RWPE1 (cell line): ENCODE measurements at regions not wholly inside any gene's neighbourhood (a gene's known extent, or its start where the extent isn't known, plus 50 kb on each side); places are given as distances from the start of the nearest gene placed in this dataset.

Source experiments
- CTCF ChIA-PET: fragments of 350-600 bp; sonication (Branson Sonifier 250); formaldehyde crosslinking; extraction: SDS; loops from one replicate; lab custom pipeline; 2021; lab: Yijun Ruan, JAX
- POLR2A ChIA-PET: fragments of 400-600 bp; formaldehyde crosslinking; extraction: SDS; loops from one replicate; lab custom pipeline; 2020; ENCODE audit warnings: antibody characterized with exemption; ENCODE audit not compliant: low non-redundant PET; lab: Yijun Ruan, JAX
- DNase-seq: peaks from one replicate; pipeline ENCODE4 v3.0.0; 2012; ENCODE audit warnings: low spot score
- H3K27ac ChIP-seq: fragments of 450-650 bp; 2 replicates; pipeline ENCODE4 v1.5.1; 2017
- TF ChIP-seq, protein P1 (sequence below): fragments of 450-650 bp; conservative IDR thresholded peaks from 2 replicates; pipeline ENCODE4 v1.5.1; 2017; ENCODE audit warnings: low read depth, mild to moderate bottlenecking

DNA sequence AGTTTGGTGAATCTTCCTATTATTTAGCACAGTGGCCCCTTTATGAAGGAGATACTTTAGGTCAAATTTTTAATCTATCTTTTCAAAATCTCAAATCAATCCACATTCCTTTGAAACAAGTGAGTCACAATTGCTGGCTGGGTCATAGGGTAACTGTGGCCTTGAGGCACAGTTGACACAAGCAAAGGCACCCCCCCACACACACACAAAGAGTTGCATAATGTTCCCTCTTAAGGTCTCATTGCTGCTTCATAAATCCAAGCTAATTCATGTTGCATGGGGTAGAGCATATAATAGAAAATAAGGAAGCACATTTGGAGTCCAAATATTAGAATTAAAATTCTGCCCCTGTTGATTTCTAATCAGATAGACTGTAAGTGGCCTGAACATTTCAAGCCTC, 171.5 kb downstream of the DLEU7 start:
- ChIA-PET POLR2A (no interaction called here), CTCF (no interaction called here)
- DNase-seq, result no peak
- H3K27ac ChIP-seq, result no peak overlapping the region
- TF ChIP-seq, protein P1, sequence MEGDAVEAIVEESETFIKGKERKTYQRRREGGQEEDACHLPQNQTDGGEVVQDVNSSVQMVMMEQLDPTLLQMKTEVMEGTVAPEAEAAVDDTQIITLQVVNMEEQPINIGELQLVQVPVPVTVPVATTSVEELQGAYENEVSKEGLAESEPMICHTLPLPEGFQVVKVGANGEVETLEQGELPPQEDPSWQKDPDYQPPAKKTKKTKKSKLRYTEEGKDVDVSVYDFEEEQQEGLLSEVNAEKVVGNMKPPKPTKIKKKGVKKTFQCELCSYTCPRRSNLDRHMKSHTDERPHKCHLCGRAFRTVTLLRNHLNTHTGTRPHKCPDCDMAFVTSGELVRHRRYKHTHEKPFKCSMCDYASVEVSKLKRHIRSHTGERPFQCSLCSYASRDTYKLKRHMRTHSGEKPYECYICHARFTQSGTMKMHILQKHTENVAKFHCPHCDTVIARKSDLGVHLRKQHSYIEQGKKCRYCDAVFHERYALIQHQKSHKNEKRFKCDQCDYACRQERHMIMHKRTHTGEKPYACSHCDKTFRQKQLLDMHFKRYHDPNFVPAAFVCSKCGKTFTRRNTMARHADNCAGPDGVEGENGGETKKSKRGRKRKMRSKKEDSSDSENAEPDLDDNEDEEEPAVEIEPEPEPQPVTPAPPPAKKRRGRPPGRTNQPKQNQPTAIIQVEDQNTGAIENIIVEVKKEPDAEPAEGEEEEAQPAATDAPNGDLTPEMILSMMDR, result no peak

DNA sequence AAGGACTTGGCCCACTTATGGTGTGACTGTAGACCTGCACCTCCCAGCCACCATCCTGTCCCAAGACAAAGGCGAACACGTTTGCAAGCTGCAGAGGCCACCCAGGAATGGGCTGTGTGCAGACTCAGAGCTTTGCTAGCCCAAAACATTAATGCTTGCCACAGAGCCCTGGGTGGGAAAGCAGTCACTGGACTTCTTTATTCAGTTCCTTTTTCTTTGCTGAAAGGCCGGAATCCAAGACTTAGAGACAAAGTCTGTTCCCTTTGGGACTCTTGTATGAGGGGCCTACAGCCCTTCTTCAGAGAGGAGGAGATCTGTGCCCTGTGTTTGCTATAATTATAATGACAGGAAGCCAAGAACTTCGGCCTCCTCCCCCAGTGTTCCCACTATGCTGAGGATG, 167.8 kb downstream of the DLEU7 start:
- ChIA-PET CTCF (no interaction called here), POLR2A (no interaction called here)
- no peak overlapping the region for H3K27ac ChIP-seq

GRCh38 chr13:50676602-50677001, 166.9 kb downstream of the DLEU7 start:
- DNase-seq, result no peak
- ChIA-PET POLR2A (no interaction called here), CTCF (no interaction called here)
- H3K27ac ChIP-seq, result no peak overlapping the region
- TF ChIP-seq, protein P1, result no peak

More for the DNA sequence above, 167.8 kb downstream of the DLEU7 start:
- DNase-seq, result no peak
- TF ChIP-seq, protein P1, result no peak

DNA sequence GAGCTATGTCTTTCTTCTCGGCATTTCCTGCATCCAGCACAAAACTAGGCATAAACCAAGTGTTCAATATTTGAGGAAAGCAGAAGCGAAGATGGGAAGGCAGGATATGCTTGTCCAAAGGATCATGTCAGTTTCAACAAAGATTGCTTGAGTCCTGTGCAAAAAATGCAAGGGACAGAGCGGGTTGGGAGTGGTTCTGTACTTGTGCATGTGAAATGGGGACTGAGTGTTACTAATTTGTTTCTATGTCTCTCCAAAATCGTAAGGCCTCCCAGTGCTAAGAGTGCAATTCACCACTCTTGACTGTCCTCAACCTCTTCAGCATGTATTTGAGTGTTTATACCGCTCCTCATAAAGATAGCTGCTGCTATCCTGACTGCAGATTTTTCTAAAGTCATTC, 166.2 kb downstream of the DLEU7 start:
- CTCF ChIA-PET, result no interaction called here
- POLR2A ChIA-PET, result no interaction called here
- H3K27ac ChIP-seq, result no peak overlapping the region

GRCh38 chr13:50677687-50678463, 165.6 kb downstream of the DLEU7 start:
- ChIA-PET POLR2A (no interaction called here), CTCF (interaction anchor here (0.7 kb wide), 1 partner anchor 234 kb away, joined by 3 read pairs; no protein-coding TSS in a partner anchor)
- no peak for DNase-seq
- TF ChIP-seq, protein P1, result no peak
- no peak overlapping the region for H3K27ac ChIP-seq

More for the DNA sequence above, 166.2 kb downstream of the DLEU7 start:
- DNase-seq, result no peak
- TF ChIP-seq, protein P1, result no peak

GRCh38 chr13:50678464-50679162, 164.9 kb downstream of the DLEU7 start:
- H3K27ac ChIP-seq, result no peak overlapping the region
- TF ChIP-seq, protein P1, result no peak
- DNase-seq, result no peak
- ChIA-PET CTCF (interaction anchor here (0.7 kb wide), 2 partner anchors 102 to 233 kb away, joined by 3 to 4 read pairs; no protein-coding TSS in a partner anchor), POLR2A (no interaction called here)
